ENCODE measurements at regions not wholly inside any gene's neighbourhood (a gene's known extent, or its start where the extent isn't known, plus 50 kb on each side); places are given as distances from the start of the nearest gene placed in this dataset.

- H3K27me3 ChIP-seq (ENCODE audit: control insufficient read depth, insufficient read depth, low read length), result no peaks in the 10 kb centered on the region
- H3K4me3 ChIP-seq (ENCODE audit: low read length), result no peak overlapping the region
- DNase-seq, result no peak
- WGBS (ENCODE audit: insufficient coverage), result 93% methylated on average over 3 of the region's 3 CpGs
- no peaks in the 10 kb centered on the region for H3K4me1 ChIP-seq (ENCODE audit: control insufficient read depth, insufficient read depth, low read length)
- H3K9me3 ChIP-seq (replicated peaks; ENCODE audit: control insufficient read depth, low read depth, low read length), result no peaks in the 10 kb centered on the region
- H3K27ac ChIP-seq (ENCODE audit: low read length), result no peak overlapping the region
- no peaks in the 10 kb centered on the region for H3K36me3 ChIP-seq (ENCODE audit: control insufficient read depth, insufficient read depth, low read length)
Measured at GRCh38 chr4:114200026-114200425, 220.6 kb upstream of the ARSJ start.

- H3K4me1 ChIP-seq (ENCODE audit: control insufficient read depth, insufficient read depth, low read length), result no peaks in the 10 kb centered on the region
- WGBS (ENCODE audit: insufficient coverage), result no CpG with 5 or more reads among the region's 1 CpG
- H3K27ac ChIP-seq (ENCODE audit: low read length), result no peak overlapping the region
- peak; percentile 79 for DNase-seq
- no peak overlapping the region for H3K4me3 ChIP-seq (ENCODE audit: low read length)
- no peaks in the 10 kb centered on the region for H3K9me3 ChIP-seq (replicated peaks; ENCODE audit: control insufficient read depth, low read depth, low read length)
- H3K27me3 ChIP-seq (ENCODE audit: control insufficient read depth, insufficient read depth, low read length), result no peaks in the 10 kb centered on the region
- no peaks in the 10 kb centered on the region for H3K36me3 ChIP-seq (ENCODE audit: control insufficient read depth, insufficient read depth, low read length)
Measured at GRCh38 chr4:114205261-114205660, 225.8 kb upstream of the ARSJ start.

- no peaks in the 10 kb centered on the region for H3K4me1 ChIP-seq (ENCODE audit: control insufficient read depth, insufficient read depth, low read length)
- no peak overlapping the region for H3K27ac ChIP-seq (ENCODE audit: low read length)
- 18% methylated on average over 2 of the region's 3 CpGs for whole genome bisulfite sequencing (ENCODE audit: insufficient coverage)
- no peak overlapping the region for H3K4me3 ChIP-seq (ENCODE audit: low read length)
- no peaks in the 10 kb centered on the region for H3K9me3 ChIP-seq (replicated peaks; ENCODE audit: control insufficient read depth, low read depth, low read length)
- H3K27me3 ChIP-seq (ENCODE audit: control insufficient read depth, insufficient read depth, low read length), result no peaks in the 10 kb centered on the region
- DNase-seq, result no peak
- no peaks in the 10 kb centered on the region for H3K36me3 ChIP-seq (ENCODE audit: control insufficient read depth, insufficient read depth, low read length)
Measured at GRCh38 chr4:114208574-114209151, 229.2 kb upstream of the ARSJ start.

GRCh38 chr4:114209584-114209983 is 230.1 kb upstream of the ARSJ start:
- Histone ChIP-seq H3K4me1 (ENCODE audit: control insufficient read depth, insufficient read depth, low read length) (no peaks in the 10 kb centered on the region), H3K4me3 (ENCODE audit: low read length) (no peak overlapping the region), H3K27ac (ENCODE audit: low read length) (no peak overlapping the region), H3K27me3 (ENCODE audit: control insufficient read depth, insufficient read depth, low read length) (no peaks in the 10 kb centered on the region), H3K36me3 (ENCODE audit: control insufficient read depth, insufficient read depth, low read length) (no peaks in the 10 kb centered on the region), H3K9me3 (replicated peaks; ENCODE audit: control insufficient read depth, low read depth, low read length) (no peaks in the 10 kb centered on the region)
- no peak for DNase-seq

- Histone ChIP-seq H3K27ac (ENCODE audit: low read length) (no peak overlapping the region), H3K4me1 (ENCODE audit: control insufficient read depth, insufficient read depth, low read length) (no peaks in the 10 kb centered on the region), H3K27me3 (ENCODE audit: control insufficient read depth, insufficient read depth, low read length) (no peaks in the 10 kb centered on the region), H3K36me3 (ENCODE audit: control insufficient read depth, insufficient read depth, low read length) (no peaks in the 10 kb centered on the region), H3K9me3 (replicated peaks; ENCODE audit: control insufficient read depth, low read depth, low read length) (no peaks in the 10 kb centered on the region), H3K4me3 (ENCODE audit: low read length) (no peak overlapping the region)
- WGBS (ENCODE audit: insufficient coverage), result no CpG with 5 or more reads among the region's 3 CpGs
- no peak for DNase-seq
Measured at GRCh38 chr4:114211556-114211955, 232.1 kb upstream of the ARSJ start.

- H3K4me1 ChIP-seq (ENCODE audit: control insufficient read depth, insufficient read depth, low read length), result no peaks in the 10 kb centered on the region
- no peaks in the 10 kb centered on the region for H3K36me3 ChIP-seq (ENCODE audit: control insufficient read depth, insufficient read depth, low read length)
- WGBS (ENCODE audit: insufficient coverage), result 85% methylated on average over 5 of the region's 10 CpGs
- no peaks in the 10 kb centered on the region for H3K9me3 ChIP-seq (replicated peaks; ENCODE audit: control insufficient read depth, low read depth, low read length)
- H3K4me3 ChIP-seq (ENCODE audit: low read length), result no peak overlapping the region
- no peak for DNase-seq
- H3K27me3 ChIP-seq (ENCODE audit: control insufficient read depth, insufficient read depth, low read length), result no peaks in the 10 kb centered on the region
- H3K27ac ChIP-seq (ENCODE audit: low read length), result no peak overlapping the region
Measured at GRCh38 chr4:114217150-114217817, 237.8 kb upstream of the ARSJ start.

GRCh38 chr4:114223580-114223979 is 244.1 kb upstream of the ARSJ start:
- H3K36me3 ChIP-seq (ENCODE audit: control insufficient read depth, insufficient read depth, low read length), result no peaks in the 10 kb centered on the region
- no peak overlapping the region for H3K27ac ChIP-seq (ENCODE audit: low read length)
- DNase-seq, result no peak
- no peaks in the 10 kb centered on the region for H3K9me3 ChIP-seq (replicated peaks; ENCODE audit: control insufficient read depth, low read depth, low read length)
- H3K4me3 ChIP-seq (ENCODE audit: low read length), result no peak overlapping the region
- H3K27me3 ChIP-seq (ENCODE audit: control insufficient read depth, insufficient read depth, low read length), result no peaks in the 10 kb centered on the region
- no peaks in the 10 kb centered on the region for H3K4me1 ChIP-seq (ENCODE audit: control insufficient read depth, insufficient read depth, low read length)
- no CpG with 5 or more reads among the region's 1 CpG for WGBS (ENCODE audit: insufficient coverage)

- no peak overlapping the region for H3K4me3 ChIP-seq (ENCODE audit: low read length)
- H3K27ac ChIP-seq (ENCODE audit: low read length), result no peak overlapping the region
- H3K36me3 ChIP-seq (ENCODE audit: control insufficient read depth, insufficient read depth, low read length), result no peaks in the 10 kb centered on the region
- no peaks in the 10 kb centered on the region for H3K9me3 ChIP-seq (replicated peaks; ENCODE audit: control insufficient read depth, low read depth, low read length)
- H3K27me3 ChIP-seq (ENCODE audit: control insufficient read depth, insufficient read depth, low read length), result no peaks in the 10 kb centered on the region
- WGBS (ENCODE audit: insufficient coverage), result no CpG with 5 or more reads among the region's 2 CpGs
- H3K4me1 ChIP-seq (ENCODE audit: control insufficient read depth, insufficient read depth, low read length), result no peaks in the 10 kb centered on the region
- no peak for DNase-seq
Measured at GRCh38 chr4:114225436-114225835, 246.0 kb upstream of the ARSJ start.

- no peaks in the 10 kb centered on the region for H3K4me1 ChIP-seq (ENCODE audit: control insufficient read depth, insufficient read depth, low read length)
- H3K9me3 ChIP-seq (replicated peaks; ENCODE audit: control insufficient read depth, low read depth, low read length), result no peaks in the 10 kb centered on the region
- H3K27me3 ChIP-seq (ENCODE audit: control insufficient read depth, insufficient read depth, low read length), result no peaks in the 10 kb centered on the region
- no peak overlapping the region for H3K27ac ChIP-seq (ENCODE audit: low read length)
- H3K36me3 ChIP-seq (ENCODE audit: control insufficient read depth, insufficient read depth, low read length), result no peaks in the 10 kb centered on the region
- no peak for DNase-seq
- WGBS (ENCODE audit: insufficient coverage), result 100% methylated on average over 1 of the region's 3 CpGs
- no peak overlapping the region for H3K4me3 ChIP-seq (ENCODE audit: low read length)
Measured at GRCh38 chr4:114226179-114226578, 246.7 kb upstream of the ARSJ start.

- Histone ChIP-seq H3K9me3 (replicated peaks; ENCODE audit: control insufficient read depth, low read depth, low read length) (no peaks in the 10 kb centered on the region), H3K27me3 (ENCODE audit: control insufficient read depth, insufficient read depth, low read length) (no peaks in the 10 kb centered on the region), H3K27ac (ENCODE audit: low read length) (no peak overlapping the region), H3K36me3 (ENCODE audit: control insufficient read depth, insufficient read depth, low read length) (no peaks in the 10 kb centered on the region), H3K4me3 (ENCODE audit: low read length) (no peak overlapping the region), H3K4me1 (ENCODE audit: control insufficient read depth, insufficient read depth, low read length) (no peaks in the 10 kb centered on the region)
- no peak for DNase-seq
- WGBS (ENCODE audit: insufficient coverage), result 94% methylated on average over 5 of the region's 7 CpGs
Measured at GRCh38 chr4:114226968-114227760, 247.7 kb upstream of the ARSJ start.
